A673 (cell line): ENCODE measurements at regions not wholly inside any gene's neighbourhood (a gene's known extent, or its start where the extent isn't known, plus 50 kb on each side); places are given as distances from the start of the nearest gene placed in this dataset.

ENCODE experiments used
- CTCF ChIP-seq: fragments of 300-800, 200-600 bp; sonication (generic); conservative IDR thresholded peaks from 2 replicates; pipeline ENCODE4 v1.5.1; 2017; ENCODE audit warnings: low read depth, mild to moderate bottlenecking, antibody characterized with exemption, low read length, moderate library complexity, mixed read lengths
- EZH2 ChIP-seq: fragments of 200-600 bp; sonication (generic); IDR thresholded peaks from 2 replicates; pipeline ENCODE4 v1.6.1; 2017; ENCODE audit warnings: borderline replicate concordance, low read depth, mild to moderate bottlenecking, mixed read lengths, antibody characterized with exemption, low read length; ENCODE audit not compliant: poor library complexity, severe bottlenecking

GRCh38 chr1:185409763-185410528 lies 92.9 kb upstream of the IVNS1ABP start:
- no peak for TF ChIP-seq CTCF
- no peak for TF ChIP-seq EZH2
